Liver (tissue), 8 donors: ENCODE measurements at regions not wholly inside any gene's neighbourhood (a gene's known extent, or its start where the extent isn't known, plus 50 kb on each side); places are given as distances from the start of the nearest gene placed in this dataset.

Experiments
- DNase-seq: peaks from one replicate; pipeline ENCODE4 v3.0.0-alpha.2; 2017; ENCODE audit warnings: low spot score
- H3K27ac ChIP-seq, 2 donors: one replicate each; pipeline ENCODE4 v1.7.0; 2013; ENCODE audit warnings: inconsistent platforms in 2 of 2, low read length in 2 of 2, control low read depth in 1 of 2, low read depth in 1 of 2, mild to moderate bottlenecking in 1 of 2
- H3K27me3 ChIP-seq, 4 donors: one replicate each; pipeline versions ENCODE4 v1.6.1 to v1.7.0; 2013; ENCODE audit warnings: low read length in 3 of 4, inconsistent platforms in 1 of 4, mild to moderate bottlenecking in 1 of 4, moderate library complexity in 1 of 4; ENCODE audit not compliant: control insufficient read depth in 4 of 4, insufficient read depth in 4 of 4
- H3K36me3 ChIP-seq, 4 donors: one replicate each; pipeline versions ENCODE4 v1.6.1 to v1.7.0; 2013; ENCODE audit warnings: low read length in 3 of 4, mild to moderate bottlenecking in 3 of 4, low read depth in 1 of 4, moderate library complexity in 1 of 4; ENCODE audit not compliant: control insufficient read depth in 4 of 4, insufficient read depth in 3 of 4
- H3K4me1 ChIP-seq, 4 donors: one replicate each; pipeline versions ENCODE4 v1.6.1 to v1.7.0; 2013; ENCODE audit warnings: low read length in 3 of 4, mild to moderate bottlenecking in 3 of 4, moderate library complexity in 1 of 4; ENCODE audit not compliant: control insufficient read depth in 4 of 4, insufficient read depth in 4 of 4
- H3K4me3 ChIP-seq, 3 donors: one replicate each; pipeline versions ENCODE4 v1.6.1 to v1.7.0; 2013; ENCODE audit warnings: low read length in 3 of 3, control low read depth in 1 of 3, low read depth in 1 of 3, mild to moderate bottlenecking in 1 of 3
- H3K9ac ChIP-seq, 2 donors: one replicate each; pipeline ENCODE4 v1.7.0; 2013; ENCODE audit warnings: low read length in 2 of 2, mild to moderate bottlenecking in 2 of 2, moderate library complexity in 2 of 2, control low read depth in 1 of 2, low read depth in 1 of 2
- H3K9me3 ChIP-seq, 4 donors: one replicate each; pipeline versions ENCODE4 v1.6.1 to v1.7.0; 2013; ENCODE audit warnings: low read length in 3 of 4; ENCODE audit not compliant: control insufficient read depth in 4 of 4
- EGR1 ChIP-seq, 2 donors: IDR thresholded peaks; 2 replicates each; pipeline ENCODE4 v1.6.1; 2016 to 2018; ENCODE audit warnings: antibody characterized with exemption in 2 of 2, low read depth in 2 of 2
- FOXA1 ChIP-seq: IDR thresholded peaks from 2 replicates; pipeline ENCODE4 v1.6.1; 2016; ENCODE audit warnings: antibody characterized with exemption
- FOXA2 ChIP-seq: IDR thresholded peaks from 2 replicates; pipeline ENCODE4 v1.6.1; 2016; ENCODE audit warnings: antibody characterized with exemption
- GABPA ChIP-seq, 2 donors: IDR thresholded peaks in 1 of 2; conservative IDR thresholded peaks in 1 of 2; 2 replicates each; pipeline ENCODE4 v1.6.1; 2016; ENCODE audit warnings: antibody characterized with exemption in 2 of 2, mild to moderate bottlenecking in 1 of 2, moderate library complexity in 1 of 2
- HNF4A ChIP-seq, 2 donors: conservative IDR thresholded peaks; 2 replicates each; pipeline ENCODE4 v1.6.1; 2016; ENCODE audit warnings: antibody characterized with exemption in 2 of 2, mild to moderate bottlenecking in 2 of 2
- HNF4G ChIP-seq: IDR thresholded peaks from 2 replicates; pipeline ENCODE4 v1.6.1; 2016; ENCODE audit warnings: antibody characterized with exemption
- JUND ChIP-seq, 2 donors: IDR thresholded peaks; 2 replicates each; pipeline ENCODE4 v1.6.1; 2016; ENCODE audit warnings: antibody characterized with exemption in 2 of 2
- NR2F2 ChIP-seq: IDR thresholded peaks from 2 replicates; pipeline ENCODE4 v1.6.1; 2016; ENCODE audit warnings: antibody characterized with exemption
- RAD21 ChIP-seq, 2 donors: IDR thresholded peaks; 2 replicates each; pipeline ENCODE4 v1.6.1; 2016; ENCODE audit warnings: antibody characterized with exemption in 2 of 2, mild to moderate bottlenecking in 2 of 2
- RXRA ChIP-seq, 2 donors: IDR thresholded peaks; 2 replicates each; pipeline ENCODE4 v1.6.1; 2017 to 2018; ENCODE audit warnings: antibody characterized with exemption in 2 of 2, mild to moderate bottlenecking in 1 of 2
- TAF1 ChIP-seq: conservative IDR thresholded peaks from 2 replicates; pipeline ENCODE4 v1.6.1; 2016; ENCODE audit warnings: antibody characterized with exemption, mild to moderate bottlenecking
- YY1 ChIP-seq: IDR thresholded peaks from 2 replicates; pipeline ENCODE4 v1.6.1; 2016; ENCODE audit warnings: antibody characterized with exemption, mild to moderate bottlenecking
- WGBS: extraction: QIAGEN DNeasy Blood & Tissue Kit; methylation state at CpG from one replicate; pipeline ENCODE4 v1.1.7; 2013; 5-methylcytosine and 5-hydroxymethylcytosine counted together
- TF ChIP-seq, protein P1 (sequence below): fragments of 150-350 bp; IDR thresholded peaks from 2 replicates; pipeline ENCODE4 v1.5.1; 2017; ENCODE audit warnings: improper control_type of control experiment, low read depth, low read length; ENCODE audit not compliant: missing input control
- TF ChIP-seq, protein P2 (sequence below): IDR thresholded peaks from 2 replicates; pipeline ENCODE4 v1.6.1; 2016; ENCODE audit warnings: antibody characterized with exemption
- TF ChIP-seq, protein P3 (sequence below): IDR thresholded peaks from 2 replicates; pipeline ENCODE4 v1.6.1; 2016; ENCODE audit warnings: antibody characterized with exemption
- TF ChIP-seq, protein P4 (sequence below): IDR thresholded peaks from 2 replicates; pipeline ENCODE4 v1.6.1; 2016; ENCODE audit warnings: antibody characterized with exemption, mild to moderate bottlenecking
- TF ChIP-seq, protein P5 (sequence below): IDR thresholded peaks from 2 replicates; pipeline ENCODE4 v1.6.1; 2016; ENCODE audit warnings: antibody characterized with exemption
- donor health status: healthy.
- donor health status: healthy.
- donor health status: healthy.
- donor health status: healthy.
- donor health status: healthy.

DNA sequence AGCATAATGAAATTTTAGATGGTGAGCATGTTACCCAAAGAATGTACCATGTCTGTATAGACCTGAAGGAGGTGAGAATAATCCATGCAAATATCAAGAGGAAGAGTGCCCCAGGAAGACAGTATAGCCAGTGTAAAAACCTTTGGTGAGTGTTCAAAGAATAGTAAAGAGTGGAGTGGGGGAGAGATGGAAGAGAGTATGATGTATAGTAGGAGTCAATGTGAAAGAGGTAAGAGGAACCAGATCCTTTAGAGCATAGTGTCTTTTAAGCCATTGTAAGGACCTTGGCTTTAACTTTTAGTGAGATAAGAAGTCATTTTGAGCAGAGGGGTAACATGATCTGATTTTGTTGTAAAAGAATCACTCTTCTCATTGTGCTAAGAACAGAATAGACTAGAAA is 1052.3 kb upstream of the ZEB2 start:
- Histone ChIP-seq H3K36me3 (no peaks in the 10 kb centered on the region), H3K4me1 (no peaks in the 10 kb centered on the region), H3K27ac (no peak overlapping the region), H3K27me3 (no peaks in the 10 kb centered on the region), H3K9me3 (no peaks in the 10 kb centered on the region), H3K4me3 (no peak overlapping the region), H3K9ac (no peak overlapping the region)
- TF ChIP-seq, protein P1, sequence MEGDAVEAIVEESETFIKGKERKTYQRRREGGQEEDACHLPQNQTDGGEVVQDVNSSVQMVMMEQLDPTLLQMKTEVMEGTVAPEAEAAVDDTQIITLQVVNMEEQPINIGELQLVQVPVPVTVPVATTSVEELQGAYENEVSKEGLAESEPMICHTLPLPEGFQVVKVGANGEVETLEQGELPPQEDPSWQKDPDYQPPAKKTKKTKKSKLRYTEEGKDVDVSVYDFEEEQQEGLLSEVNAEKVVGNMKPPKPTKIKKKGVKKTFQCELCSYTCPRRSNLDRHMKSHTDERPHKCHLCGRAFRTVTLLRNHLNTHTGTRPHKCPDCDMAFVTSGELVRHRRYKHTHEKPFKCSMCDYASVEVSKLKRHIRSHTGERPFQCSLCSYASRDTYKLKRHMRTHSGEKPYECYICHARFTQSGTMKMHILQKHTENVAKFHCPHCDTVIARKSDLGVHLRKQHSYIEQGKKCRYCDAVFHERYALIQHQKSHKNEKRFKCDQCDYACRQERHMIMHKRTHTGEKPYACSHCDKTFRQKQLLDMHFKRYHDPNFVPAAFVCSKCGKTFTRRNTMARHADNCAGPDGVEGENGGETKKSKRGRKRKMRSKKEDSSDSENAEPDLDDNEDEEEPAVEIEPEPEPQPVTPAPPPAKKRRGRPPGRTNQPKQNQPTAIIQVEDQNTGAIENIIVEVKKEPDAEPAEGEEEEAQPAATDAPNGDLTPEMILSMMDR, result no peak
- TF ChIP-seq HNF4G (no peak), HNF4A (conservative IDR thresholded peaks at IDR 0.05) (no peak), TAF1 (no peak), YY1 (no peak), RAD21 (IDR thresholded peaks at IDR 0.05) (no peak), FOXA1 (no peak), EGR1 (IDR thresholded peaks at IDR 0.05; ENCODE audit: low read depth in 2 of 2) (no peak), GABPA (IDR thresholded peaks at IDR 0.05 in 1 of 2, conservative IDR thresholded peaks at IDR 0.05 in 1 of 2) (no peak), NR2F2 (no peak), JUND (IDR thresholded peaks at IDR 0.05) (no peak), FOXA2 (no peak), RXRA (IDR thresholded peaks at IDR 0.05) (no peak)
- TF ChIP-seq, protein P2, sequence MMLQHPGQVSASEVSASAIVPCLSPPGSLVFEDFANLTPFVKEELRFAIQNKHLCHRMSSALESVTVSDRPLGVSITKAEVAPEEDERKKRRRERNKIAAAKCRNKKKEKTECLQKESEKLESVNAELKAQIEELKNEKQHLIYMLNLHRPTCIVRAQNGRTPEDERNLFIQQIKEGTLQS, result no peak
- TF ChIP-seq, protein P3, sequence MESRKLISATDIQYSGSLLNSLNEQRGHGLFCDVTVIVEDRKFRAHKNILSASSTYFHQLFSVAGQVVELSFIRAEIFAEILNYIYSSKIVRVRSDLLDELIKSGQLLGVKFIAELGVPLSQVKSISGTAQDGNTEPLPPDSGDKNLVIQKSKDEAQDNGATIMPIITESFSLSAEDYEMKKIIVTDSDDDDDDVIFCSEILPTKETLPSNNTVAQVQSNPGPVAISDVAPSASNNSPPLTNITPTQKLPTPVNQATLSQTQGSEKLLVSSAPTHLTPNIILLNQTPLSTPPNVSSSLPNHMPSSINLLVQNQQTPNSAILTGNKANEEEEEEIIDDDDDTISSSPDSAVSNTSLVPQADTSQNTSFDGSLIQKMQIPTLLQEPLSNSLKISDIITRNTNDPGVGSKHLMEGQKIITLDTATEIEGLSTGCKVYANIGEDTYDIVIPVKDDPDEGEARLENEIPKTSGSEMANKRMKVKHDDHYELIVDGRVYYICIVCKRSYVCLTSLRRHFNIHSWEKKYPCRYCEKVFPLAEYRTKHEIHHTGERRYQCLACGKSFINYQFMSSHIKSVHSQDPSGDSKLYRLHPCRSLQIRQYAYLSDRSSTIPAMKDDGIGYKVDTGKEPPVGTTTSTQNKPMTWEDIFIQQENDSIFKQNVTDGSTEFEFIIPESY, result no peak
- TF ChIP-seq, protein P4, sequence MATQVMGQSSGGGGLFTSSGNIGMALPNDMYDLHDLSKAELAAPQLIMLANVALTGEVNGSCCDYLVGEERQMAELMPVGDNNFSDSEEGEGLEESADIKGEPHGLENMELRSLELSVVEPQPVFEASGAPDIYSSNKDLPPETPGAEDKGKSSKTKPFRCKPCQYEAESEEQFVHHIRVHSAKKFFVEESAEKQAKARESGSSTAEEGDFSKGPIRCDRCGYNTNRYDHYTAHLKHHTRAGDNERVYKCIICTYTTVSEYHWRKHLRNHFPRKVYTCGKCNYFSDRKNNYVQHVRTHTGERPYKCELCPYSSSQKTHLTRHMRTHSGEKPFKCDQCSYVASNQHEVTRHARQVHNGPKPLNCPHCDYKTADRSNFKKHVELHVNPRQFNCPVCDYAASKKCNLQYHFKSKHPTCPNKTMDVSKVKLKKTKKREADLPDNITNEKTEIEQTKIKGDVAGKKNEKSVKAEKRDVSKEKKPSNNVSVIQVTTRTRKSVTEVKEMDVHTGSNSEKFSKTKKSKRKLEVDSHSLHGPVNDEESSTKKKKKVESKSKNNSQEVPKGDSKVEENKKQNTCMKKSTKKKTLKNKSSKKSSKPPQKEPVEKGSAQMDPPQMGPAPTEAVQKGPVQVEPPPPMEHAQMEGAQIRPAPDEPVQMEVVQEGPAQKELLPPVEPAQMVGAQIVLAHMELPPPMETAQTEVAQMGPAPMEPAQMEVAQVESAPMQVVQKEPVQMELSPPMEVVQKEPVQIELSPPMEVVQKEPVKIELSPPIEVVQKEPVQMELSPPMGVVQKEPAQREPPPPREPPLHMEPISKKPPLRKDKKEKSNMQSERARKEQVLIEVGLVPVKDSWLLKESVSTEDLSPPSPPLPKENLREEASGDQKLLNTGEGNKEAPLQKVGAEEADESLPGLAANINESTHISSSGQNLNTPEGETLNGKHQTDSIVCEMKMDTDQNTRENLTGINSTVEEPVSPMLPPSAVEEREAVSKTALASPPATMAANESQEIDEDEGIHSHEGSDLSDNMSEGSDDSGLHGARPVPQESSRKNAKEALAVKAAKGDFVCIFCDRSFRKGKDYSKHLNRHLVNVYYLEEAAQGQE, result no peak
- TF ChIP-seq, protein P5, sequence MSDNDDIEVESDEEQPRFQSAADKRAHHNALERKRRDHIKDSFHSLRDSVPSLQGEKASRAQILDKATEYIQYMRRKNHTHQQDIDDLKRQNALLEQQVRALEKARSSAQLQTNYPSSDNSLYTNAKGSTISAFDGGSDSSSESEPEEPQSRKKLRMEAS, result no peak
- no peak for DNase-seq

DNA sequence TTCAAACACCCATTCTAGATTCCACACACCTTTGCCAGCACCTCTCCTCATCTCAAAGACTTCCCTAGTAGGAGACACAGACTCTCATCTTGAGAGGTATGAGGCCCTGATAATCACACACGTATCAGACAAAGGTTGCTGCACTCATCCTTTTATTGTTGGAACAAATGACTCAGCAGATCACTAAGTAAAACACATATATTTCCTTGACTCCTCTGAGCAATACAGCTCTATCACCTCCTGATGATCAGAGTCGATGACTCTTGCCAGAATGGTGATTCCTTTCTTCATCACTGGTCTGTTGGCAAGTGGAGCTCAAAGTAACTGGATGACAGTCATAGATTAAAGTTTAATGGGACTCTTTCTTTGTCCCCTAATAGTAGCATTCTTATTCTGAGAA is 1049.2 kb upstream of the ZEB2 start:
- H3K9me3 ChIP-seq, result no peaks in the 10 kb centered on the region
- H3K9ac ChIP-seq, result no peak overlapping the region
- no peak overlapping the region for H3K27ac ChIP-seq
- no peak overlapping the region for H3K4me3 ChIP-seq
- TF ChIP-seq EGR1 (IDR thresholded peaks at IDR 0.05; ENCODE audit: low read depth in 2 of 2), result no peak
- no peak for TF ChIP-seq NR2F2
- no peak for TF ChIP-seq TAF1
- TF ChIP-seq RAD21 (IDR thresholded peaks at IDR 0.05), result no peak
- TF ChIP-seq, protein P5, result no peak
- no peak for TF ChIP-seq GABPA (IDR thresholded peaks at IDR 0.05 in 1 of 2, conservative IDR thresholded peaks at IDR 0.05 in 1 of 2)
- DNase-seq, result no peak
- H3K27me3 ChIP-seq, result no peaks in the 10 kb centered on the region
- no peaks in the 10 kb centered on the region for H3K4me1 ChIP-seq
- no peaks in the 10 kb centered on the region for H3K36me3 ChIP-seq
- WGBS, result 75% methylated on average over 2 of the region's 2 CpGs
